NCI-H2029 treated with DMSO at 0.1 percent for 48 hours (cell line): ENCODE measurements at regions not wholly inside any gene's neighbourhood (a gene's known extent, or its start where the extent isn't known, plus 50 kb on each side); places are given as distances from the start of the nearest gene placed in this dataset.

Experiments used
- DNase-seq: peaks from one replicate; lab custom pipeline; 2025; lab: John Stamatoyannopoulos, UW

DNA sequence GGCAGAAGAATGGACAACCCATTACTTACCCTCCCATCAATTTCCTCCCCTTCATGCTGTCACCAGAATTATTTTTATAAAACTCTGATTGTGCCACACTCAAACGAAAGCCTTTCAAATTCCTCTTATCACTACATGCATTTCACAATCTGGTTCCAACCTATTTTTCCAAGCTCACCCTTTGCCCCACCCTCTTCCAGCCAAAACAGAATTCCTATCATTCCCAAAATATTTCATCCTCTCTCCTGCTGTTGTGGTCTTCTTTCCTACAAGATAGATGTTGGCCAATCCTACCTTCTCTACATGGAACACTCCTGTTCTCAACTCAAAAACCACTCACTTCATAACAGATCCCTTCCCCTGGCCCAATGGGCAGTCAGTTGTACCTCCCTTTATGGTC is 111.5 kb downstream of the ELAPOR2 start:
- DNase-seq = no peak

DNA sequence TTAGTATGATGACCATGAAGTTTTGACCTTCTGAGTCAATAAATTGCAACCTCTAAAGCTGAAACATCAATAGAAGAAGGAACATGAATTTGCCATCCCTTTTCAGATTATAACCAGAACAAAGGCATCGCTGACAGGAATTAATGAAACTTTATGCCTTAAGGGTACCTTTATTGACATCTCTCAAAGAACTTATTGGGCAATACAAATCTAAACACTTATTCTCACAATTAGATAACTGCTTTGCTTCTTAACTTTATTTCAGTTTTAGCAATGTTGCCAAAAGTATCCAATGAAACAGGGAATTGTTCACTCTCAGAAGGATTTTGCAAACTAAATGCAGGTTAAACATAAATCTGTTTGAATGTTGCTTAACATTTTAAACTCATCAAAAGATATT is 116.0 kb downstream of the ELAPOR2 start:
- DNase-seq = no peak

DNA sequence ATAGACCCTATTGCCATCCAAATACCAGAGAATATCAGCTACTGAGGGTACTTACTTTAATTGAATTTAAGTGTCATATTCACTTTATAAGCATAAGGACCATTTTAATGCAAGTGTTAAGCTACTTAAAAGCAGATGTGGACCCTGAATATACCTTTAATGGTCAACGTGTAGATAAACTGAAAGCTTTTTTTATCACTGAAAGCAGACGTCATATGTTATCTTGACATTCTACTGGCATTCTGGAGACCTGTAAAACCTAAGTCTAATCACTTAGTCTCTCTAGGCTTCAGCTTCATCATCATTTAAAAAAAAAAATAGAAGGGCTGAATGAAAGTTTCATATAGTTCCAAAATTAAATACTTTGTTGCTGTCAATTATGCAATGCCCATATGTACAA is 116.5 kb downstream of the ELAPOR2 start:
- DNase-seq = no peak

DNA sequence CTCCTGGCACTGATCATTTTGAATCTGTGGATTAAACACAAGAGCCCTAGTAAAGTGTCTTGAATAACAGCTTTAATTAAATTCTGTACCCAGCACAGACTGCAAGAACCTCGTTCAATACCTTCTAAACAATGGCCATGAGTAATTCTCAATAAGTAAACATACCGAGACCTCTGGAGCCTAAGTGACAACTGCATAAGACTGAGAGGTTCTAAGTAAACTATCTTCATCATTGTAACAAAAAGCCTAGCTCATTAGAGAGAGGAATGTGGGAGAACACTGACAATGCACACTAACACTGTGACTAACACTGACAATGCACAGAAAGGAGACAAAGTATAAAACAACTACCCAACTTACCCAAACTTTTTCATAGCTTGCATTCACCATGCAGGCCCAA is 117.4 kb downstream of the ELAPOR2 start:
- DNase-seq = no peak

DNA sequence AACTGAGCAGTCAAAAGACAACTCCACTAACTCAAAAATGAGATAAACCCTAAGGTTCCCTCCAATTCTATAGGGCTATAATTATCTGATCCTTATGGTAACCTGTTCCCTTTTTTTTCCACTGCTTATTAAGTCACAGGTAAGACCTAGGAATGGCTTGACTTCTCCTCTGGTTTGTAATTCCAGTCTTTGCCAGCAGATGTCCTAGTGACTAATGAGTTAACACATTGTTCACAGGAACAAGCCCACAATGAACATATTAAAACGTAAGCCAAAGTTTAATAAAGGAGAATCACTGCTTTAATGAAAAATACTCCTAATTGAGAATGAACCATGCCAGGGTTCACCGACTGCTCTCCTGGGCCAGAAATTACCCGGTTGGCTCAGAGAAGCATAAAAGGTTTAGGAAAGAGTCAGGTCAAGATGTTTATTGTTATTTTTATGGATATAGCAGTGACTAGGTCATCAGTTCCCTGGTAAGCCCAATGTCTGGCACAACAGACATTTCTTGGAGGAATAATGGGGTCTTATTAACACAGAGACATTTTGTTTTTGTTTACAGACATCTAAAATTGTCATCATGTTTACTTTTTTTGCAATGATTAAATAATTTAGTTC is 120.1 kb downstream of the ELAPOR2 start:
- DNase-seq = peak; percentile 51

DNA sequence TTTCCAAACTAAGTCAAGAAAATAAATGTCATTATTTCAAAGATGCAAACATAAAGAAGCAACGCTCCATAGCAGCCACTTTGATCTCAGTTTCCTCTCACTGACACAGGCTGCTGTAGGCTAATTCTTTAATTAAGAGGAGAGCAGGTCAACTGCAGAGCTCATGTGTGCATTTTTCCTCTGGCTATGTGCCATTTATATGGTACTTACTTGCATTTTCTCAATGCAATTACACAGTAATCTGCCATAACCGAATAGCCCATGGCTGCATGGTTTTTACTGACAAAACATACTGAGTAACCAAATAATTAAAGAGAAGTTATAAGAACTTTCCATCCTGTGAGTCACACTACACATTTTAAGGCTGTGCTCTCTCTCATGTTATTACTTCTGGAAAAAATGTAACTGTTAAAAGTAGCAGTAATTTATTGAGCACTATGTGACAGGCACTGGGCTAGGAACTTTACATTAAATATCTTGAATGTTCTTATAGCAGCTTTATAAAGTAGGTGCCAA is 122.0 kb downstream of the ELAPOR2 start:
- no peak for DNase-seq

DNA sequence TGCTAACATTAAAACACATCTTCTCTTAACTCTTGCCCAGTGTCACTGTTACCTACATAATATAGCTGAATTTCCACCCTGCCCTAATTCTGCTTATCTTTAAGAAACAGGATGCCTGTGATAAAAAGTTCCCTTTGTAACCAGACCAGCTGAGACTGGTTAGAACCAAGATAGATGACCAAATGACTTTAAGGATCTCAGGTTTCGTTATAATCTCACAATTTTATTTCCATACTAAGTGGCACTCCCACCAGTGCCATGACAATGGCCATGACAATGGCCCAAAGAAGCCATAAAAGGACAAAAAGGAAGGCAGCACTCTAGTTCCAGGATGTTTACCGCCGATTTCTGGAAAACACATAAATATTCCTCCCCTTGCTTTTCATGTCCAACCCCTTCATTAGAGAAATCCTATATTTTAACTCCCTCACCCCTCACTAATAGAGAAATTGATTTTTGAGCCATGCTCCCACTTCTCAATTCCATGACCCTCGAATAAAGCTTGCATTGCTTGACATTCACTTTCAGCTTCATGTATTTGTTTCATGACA is 126.1 kb downstream of the ELAPOR2 start:
- no peak for DNase-seq

DNA sequence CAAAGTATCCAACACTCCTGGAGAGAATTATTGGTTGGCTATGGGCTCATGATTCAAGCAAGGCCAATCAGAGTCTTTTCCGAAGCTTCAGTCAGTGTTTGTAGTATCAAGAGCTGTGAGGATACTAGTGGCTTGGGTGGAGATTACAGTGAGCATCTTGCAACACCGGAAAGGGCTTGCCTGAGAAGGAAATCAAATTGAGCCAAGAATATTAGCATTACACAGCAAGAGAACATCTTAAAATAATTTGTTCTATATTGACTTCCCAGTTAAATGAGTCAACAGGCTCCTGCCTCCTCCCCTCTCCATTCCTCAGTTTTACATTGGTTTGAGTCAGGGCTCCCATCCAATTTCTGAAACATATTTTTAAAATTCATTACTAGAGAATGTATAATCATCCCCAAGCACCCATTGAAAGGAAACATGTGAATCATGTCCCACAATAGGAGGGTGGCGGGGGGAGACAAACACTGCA is 127.4 kb downstream of the ELAPOR2 start:
- no peak for DNase-seq

DNA sequence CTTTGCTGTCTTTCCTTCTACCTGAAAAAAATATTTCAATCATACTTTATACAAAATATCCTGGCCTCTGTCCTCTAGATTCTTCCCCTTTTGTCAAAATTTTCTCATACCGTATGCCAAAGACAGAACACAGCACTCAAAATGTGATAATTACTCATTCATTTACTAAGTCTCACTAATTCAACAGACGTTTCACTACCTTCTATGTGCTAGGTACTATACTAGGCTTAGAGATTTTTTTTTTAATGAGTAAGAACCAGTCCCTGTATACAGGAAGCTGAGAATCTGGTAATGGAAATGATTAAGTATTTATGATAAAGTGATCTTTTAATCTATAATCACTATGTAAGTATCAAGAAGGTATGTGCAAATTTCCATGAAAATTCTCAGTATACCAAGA is 128.0 kb downstream of the ELAPOR2 start:
- DNase-seq = no peak

DNA sequence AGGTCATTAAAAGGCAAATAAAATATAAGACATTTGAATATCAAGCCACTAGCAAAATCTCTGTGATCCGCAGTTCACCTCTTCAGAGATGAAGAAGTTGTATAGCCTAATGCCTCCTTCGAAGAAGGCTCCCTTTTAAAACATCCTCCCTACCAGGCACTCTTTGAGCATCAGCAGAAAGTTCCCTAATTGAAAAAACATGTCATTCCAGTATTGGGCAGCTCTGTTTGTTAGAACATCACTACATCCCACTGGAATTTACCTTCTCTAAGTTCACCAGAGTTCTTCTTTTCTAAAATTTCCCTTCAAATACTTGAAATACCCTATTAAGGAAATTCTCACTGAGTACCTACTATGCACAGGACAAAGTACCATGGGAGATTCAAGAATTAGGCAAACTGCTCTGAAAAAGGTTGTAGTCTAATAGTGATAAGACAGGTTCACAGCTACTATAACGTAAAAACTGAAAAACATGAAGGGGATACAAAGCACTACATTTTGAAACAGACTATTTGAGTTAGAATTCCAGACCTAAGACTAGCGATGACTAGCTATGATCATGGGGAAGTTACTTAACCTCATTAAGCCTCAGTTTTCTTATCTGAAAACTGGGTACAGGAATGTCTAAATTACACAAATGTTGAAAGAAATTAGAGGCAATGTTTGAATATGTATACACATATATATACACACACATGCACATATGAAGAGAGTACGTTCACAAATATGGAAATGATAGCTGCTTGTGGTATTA is 128.7 kb downstream of the ELAPOR2 start:
- DNase-seq = no peak

DNA sequence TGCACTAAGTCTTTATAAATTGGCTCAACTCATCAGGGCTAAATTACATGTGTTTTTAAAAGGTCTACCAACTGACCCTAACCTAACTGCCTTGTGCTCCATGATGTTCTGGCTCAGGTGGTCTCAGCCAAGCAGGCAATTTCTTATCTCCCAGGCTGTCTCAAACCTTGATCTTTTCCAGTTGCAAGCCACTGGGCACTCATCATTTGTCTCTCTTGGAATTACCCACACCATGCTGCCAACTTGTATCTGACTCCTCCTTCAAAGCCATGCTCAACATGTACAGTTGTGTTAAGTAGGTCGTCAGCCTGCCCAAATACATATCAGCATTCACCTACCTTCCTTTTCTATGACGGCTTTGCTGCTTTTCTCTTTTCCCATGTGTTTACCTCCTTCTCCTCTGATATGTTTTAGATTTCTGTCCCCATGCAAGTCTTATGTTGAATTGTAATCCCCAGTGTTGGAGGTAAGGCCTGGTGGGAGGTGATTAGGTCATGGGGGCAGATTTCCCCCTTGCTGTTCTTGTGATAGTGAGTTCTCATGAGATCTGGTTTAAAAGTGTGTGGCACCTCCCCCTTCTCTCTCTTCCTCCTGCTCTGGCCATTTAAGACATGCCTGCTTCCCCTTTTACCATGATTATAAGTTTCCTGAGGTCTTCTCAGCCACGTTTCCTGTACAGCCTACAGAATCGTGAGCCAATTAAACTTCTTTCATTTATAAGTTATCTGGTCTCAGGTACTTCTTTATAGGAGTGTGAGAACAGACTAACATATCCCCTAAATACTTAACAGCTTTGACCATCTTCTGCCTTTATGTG is 130.0 kb downstream of the ELAPOR2 start:
- DNase-seq = no peak

DNA sequence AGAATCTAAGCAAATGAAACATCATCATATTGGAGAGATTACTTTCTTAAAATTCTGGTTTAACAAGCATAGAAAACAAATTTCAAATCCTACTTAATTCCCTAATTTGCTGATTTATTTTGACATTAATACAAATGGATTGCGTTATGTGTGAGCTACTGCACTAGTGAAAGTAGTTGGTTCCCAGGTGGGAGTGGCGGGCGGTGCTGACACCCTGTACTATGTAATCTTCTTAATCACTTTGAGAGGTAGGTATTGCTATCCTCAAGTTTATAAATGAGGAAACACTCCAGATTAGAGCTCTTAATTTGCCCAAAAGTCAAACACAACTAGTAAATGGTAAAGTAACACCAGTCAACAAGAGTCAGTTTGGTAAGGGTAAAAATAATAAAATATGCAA is 131.1 kb downstream of the ELAPOR2 start:
- no peak for DNase-seq

DNA sequence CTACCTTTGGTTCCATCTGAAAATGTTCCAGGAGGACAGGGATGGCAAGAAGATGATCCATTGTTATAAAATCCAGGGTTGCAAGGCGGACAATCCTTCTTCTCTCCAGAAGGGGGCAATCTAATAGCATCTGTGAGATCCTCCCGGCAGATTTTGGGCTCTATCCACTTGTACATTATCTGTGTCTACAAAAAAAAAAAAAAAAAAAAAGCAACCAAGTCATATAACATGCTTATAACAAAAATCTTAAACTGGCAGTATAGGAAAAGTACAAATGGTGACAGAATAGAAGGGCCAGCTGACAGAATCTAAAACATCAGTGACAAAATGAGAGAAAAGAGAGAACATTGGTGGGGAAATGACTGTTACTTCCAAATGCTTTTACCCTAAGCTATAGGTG is 132.7 kb downstream of the ELAPOR2 start:
- peak; percentile 63 for DNase-seq

DNA sequence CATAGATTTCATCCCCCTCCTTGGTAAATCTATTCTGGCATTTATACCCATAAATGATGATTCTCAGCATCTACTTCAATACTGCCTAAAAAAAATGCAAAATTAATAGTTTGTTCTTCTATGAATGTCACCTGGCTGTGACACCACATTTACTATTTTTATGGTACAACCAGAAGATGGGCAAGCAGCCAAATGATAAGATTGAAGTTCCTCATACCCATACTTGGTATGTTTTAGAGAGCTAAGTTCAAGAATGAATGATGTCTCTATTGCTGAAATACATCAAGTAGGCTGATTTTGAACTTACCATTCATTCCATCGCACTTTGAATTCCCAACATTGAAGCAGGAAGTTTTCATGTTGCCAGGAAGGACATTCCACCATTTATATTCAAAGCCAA is 134.2 kb downstream of the ELAPOR2 start:
- no peak for DNase-seq

DNA sequence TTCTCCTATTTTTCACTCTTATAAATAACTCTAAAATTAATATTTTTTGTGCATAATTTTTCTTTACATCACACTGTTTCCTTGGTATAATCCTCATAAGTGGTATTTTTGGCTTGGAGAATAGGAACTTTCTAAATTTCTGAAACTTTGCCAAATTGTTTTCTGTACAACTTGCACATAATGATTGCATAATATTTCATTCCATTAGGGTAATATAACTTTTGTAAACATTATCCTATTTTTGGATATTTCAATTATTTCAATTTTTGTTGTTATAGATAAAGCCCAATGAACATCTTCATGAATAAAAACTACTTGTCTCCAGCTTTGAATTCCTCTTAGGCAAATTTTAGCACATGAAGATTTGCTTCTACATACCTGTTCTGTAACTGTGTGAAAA is 135.9 kb downstream of the ELAPOR2 start:
- DNase-seq = no peak

DNA sequence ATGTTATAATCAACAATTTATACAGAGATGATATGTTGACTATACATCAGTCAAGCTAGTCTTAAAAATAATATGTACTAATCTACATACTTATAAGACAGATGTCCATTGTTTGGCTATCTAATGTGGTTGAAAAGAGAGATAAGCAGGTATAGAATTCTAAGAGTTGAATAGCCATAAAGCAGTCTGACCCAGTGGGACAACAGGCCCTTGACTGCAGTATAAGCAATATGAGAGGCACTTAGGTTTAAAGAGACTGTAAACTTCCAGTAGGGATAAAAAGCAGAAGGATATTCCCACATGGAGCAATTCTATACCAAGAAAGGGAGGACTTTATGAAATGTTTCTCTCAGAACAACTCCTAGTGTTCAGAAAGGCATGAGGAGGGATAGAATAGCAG is 139.3 kb downstream of the ELAPOR2 start:
- DNase-seq = peak; percentile 44

DNA sequence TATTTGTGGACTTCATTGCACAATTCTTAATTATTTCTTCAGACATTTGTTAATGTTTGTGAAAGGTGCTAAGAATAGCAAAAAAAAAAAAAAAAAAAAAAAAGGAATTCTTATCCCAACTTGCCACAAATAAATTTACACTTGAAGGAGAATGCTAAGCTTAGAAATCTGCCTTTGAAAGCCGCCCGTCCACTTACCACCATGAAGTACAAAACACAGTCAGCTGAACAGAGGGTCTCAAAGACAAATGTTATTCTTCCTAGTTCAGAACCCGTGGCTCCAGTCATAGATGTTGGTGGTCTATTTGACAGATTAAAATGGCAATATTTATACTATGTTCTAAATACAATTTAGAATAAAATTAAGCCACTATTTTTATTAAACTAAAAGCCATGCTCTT is 141.2 kb downstream of the ELAPOR2 start:
- DNase-seq = no peak

DNA sequence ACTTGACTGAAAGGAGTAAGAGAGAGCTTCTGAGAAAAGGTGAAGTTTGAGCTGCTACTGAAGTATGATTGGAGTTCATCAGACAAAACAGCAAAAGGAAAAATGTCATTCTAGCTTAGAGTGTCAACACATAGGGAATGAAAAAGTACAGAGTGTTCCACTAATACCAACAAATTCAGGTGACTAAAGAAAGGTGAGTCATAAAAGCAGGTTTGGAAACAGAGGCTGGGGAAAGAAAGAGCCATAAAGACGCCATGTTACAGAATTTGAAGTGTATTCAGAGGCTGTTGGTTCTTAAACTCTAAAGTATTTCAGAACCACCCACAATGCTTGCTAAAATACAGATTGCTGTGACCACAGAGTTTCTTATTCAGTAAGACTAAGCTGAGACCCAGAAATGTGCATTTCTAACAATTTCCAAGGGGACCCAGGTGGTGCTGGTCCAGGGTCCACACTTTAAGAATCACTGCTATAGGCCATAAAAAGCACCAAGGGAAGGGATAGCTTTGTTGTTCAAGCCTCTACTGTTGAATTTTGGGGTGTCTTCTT is 143.1 kb downstream of the ELAPOR2 start:
- DNase-seq = no peak

DNA sequence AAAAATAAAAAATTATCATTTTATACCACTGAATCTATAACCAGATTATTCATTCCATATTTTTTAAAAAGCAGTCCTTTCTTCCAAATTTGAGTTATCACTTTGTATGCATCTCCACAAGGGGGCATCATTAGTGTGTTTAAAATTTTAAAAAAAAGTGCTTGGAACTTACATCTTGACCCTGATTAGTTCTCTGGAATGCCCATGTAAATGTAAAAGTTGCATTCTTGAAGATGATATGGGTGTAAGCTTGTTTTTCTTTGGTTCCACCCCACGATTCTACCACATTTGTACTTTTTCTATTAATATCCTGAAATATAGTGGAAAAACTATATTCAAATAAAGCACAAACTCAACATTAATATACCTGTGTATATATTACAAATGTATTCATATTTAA is 144.9 kb downstream of the ELAPOR2 start:
- DNase-seq = no peak
